ENCODE measurements at regions not wholly inside any gene's neighbourhood (a gene's known extent, or its start where the extent isn't known, plus 50 kb on each side); places are given as distances from the start of the nearest gene placed in this dataset.
"Not testable (repeated sequence)": the region's sequence is repeated elsewhere in the genome, so short reads cannot be mapped to it uniquely, and the experiment has no call there.

DNA sequence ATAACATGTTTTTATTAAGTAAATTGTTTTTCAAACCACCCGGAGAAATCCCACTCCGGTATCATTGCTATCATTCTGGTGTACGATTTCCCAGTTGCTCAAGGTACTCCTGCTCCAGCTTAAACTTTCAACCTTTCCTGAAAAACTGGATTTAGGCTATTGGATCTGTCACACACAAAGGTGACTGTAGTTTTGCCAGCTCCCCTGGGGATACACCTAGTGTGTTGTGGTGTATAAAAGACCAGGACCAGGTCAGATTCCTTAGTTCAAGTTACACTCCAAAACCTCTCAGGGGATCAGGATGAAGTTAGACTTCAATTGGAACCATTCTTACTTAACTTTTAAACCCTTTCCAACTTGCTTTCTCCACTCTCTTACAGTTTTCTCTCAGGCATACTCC is 303.9 kb downstream of the NOVA1 start:
- FAIRE-seq, result no peak

DNA sequence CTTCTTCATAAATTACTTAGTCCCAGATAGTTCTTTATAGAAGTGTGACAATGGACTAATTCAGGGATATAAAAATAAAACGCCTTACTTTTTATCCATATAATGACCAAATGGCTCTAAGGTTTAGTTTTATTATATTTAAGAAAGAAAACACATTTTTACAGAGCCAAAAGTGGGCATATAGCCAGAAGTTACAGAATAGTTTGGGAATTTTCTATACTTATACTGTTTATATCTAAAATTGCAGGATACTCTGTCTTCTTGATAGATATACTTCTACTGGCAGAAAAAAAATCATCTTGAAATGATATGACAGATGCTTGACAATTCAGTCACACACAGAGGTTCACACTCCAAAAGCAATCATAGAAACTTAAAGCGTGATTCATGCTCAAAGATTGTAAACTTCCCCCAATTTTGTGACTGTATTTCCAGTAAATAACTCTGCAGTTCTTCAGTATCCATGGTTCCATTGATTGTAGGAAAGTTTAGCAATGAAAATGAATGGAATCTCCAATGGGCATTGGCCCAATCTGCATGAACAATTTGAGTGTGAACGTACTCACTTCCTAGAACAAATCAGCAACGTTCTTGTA is 307.8 kb downstream of the NOVA1 start:
- no peak for FAIRE-seq

DNA sequence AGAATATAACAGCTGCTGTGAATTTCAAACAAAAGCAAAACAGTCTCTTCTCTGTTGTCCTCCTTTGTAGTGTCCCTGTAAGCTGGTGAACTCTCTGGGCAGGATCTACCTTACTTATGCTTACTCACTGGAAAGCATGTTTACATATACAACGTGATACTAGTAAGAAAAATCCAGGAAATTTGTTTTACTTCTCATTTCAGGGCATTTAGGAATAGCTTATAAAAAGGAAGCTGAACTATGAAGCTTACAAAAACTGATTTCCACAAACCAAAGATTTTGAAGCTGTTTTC is 311.0 kb downstream of the NOVA1 start:
- no peak for FAIRE-seq

DNA sequence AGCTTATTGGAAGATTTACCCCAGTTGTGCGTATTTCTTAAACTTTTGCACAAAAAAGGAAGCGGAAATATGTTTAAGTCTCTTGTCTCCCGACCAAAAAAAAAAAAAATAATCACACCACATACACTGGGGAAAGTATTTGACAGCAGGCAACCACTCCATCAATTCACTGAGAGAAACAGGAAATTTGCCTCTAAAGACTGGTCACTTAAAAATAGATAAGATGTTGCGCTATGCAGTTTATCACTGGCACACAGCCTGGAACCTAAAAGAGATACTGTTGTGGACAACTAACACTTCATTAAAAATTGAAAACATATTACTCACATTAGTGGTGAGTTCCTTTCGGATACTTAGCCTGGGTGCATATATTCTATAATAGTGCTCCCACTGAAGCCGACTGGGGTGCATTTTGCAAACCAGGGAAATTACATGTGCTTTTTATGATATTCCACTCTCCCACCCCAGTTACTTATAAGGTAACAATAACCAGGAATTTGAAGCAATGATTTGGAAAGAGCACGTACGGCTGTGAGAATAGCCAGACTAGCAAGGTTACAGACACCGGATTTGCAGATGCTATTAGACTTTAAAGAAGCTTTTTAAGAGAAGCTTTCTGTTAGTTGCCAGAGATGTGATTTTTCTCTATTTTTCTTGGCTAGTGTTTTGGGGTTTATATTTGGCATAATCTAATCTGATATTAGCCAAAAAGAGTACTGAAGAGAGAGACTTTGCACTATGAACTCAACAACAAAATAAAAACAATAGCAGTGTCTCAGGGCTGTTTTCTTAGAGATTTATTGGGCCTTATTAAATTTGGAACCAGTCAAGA is 311.5 kb downstream of the NOVA1 start:
- FAIRE-seq, result peak; percentile 83

DNA sequence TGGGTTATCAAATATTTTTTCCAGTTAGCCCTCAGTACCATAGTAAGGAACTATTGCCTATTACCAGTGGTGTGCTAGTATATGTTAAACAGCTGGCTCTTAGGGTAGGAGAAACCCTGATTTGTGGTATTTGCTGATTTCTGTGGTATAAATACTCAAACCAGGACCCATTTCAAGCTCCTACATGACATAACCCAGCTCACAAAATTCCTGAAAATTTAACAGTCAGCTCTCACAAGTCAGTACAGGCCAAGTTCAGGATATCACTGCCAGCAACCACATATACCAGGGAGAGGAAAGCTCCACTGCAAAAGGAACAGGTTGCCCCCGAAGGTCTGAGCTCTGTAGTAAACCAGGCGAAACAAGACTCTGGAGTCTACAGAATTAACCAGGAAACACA is 315.3 kb downstream of the NOVA1 start:
- no peak for FAIRE-seq

DNA sequence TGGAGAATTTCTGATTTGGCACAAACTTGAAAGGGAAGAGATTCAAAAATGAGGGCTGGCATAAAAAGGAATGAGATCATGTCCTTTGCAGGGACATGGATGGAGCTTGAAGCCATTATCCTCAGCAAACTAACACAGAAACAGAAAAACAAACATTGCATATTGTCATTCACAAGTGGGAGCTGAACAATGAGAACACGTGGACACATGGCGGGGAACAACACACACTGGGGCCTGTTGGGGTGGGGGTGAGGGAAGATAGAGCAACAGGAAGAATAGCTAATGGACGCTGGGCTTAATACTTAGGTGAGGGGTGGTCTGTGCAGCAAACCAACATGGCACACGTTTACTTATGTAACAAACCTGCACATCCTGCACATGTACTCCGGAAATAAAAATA is 315.8 kb downstream of the NOVA1 start:
- FAIRE-seq, result not testable (repeated sequence)

DNA sequence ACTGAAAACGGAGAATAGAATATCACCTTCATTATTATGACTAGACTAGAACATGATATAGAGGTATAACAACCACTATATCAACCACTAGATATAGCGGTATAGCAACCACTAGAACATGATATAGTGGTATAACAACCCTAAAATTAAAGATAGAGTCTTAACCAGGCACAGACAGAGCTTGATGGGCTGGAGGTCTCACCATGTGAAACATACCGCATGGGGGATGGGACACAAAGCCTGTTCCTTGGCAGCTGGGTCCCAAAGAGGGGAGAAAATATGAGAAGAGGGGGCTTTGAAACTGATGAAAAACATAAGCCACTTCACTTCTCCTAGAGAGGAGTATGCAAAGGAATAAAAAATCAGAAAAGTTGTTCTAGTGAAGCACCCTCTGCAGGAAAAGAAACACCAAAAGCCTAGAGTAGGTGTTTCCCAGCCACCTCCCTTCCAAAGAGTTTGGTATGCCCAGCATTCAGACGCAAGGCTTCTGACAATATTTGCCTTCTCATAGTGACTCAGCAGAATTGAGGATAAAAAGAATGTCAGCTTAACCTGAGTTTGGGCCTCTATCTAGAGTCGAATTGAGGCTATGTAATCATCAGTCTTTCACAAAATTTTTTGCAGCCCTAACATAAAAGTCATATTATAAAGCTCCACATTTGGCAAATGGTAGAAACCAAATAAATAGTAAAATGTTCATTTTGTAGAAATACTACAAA is 316.4 kb downstream of the NOVA1 start:
- no peak for FAIRE-seq

DNA sequence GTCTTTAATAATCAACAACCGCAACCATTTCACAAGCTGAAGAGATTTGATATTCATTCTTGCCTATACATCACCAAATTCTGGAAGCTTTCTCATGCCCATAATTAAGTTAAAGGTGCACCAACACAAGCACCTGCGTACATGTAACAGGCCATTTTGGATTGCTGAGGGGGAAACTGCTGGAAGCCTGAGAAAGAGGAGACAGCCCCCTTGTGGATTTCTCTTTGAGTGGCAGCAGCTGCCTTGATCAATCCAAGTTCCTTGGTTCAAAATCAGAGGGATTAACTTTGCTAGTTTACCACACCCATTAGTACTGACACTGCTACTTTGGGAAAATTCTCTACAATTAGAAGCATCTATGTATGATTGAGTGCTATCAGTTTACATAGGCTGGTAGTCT is 321.1 kb downstream of the NOVA1 start:
- no peak for FAIRE-seq

DNA sequence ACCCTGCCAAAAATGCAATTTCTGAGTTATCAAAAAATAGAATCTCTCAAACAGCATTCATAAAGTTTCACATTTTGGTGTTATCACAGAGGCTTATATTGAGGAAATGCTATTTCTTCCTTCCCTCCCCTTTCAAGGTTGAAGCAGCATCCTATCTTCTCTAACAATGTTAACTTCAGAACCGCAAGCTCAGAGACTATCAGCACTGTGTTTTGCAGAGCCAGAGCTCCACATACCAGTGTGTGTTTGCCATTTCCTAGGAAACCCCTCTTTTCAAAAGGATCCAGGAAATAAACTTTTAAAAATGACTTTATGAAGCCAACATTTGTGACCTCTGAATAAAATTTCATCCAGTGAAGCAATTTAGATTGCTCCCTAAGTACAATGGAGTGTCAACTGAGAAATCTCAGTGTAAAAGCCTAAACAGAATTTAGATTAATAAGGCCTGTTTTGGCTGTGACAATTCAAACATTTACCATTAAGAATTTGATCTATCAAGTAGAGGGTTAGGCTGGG is 332.6 kb downstream of the NOVA1 start:
- FAIRE-seq, result no peak

DNA sequence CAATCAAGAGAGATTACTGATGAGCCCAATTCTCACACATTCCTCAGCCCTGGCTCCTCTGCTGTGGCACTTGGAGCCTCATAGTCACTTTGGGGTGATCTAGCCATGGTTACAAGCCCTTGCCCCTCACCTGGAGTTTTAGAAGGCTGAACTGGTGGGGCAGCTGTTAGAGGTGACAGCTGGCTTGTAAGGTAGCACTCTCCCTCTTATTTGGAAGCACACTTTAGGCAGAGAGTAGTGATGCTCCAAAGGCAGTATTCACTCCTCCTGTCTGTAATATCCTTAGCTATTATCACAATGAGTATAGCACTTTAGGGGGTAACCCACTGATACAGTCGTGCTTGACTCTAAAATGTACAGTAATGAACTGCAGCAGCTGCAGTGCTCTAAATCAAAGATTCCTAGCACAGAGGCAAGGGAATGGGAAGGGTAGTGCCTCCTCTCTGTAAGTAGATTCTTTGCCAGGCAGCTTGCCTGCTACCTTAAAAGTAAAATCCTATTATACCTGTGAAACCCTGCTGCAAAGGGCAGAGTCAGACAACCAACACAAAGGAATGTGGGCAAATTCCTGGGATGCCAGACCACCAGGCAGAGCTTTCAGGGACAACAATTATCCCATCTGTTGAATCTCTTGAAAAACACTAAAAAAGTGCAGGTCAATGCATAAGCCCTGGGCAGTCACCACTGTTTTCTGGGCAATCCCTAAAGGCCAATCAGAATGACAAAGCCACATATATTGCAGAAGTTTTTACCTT is 336.3 kb downstream of the NOVA1 start:
- no peak for FAIRE-seq

DNA sequence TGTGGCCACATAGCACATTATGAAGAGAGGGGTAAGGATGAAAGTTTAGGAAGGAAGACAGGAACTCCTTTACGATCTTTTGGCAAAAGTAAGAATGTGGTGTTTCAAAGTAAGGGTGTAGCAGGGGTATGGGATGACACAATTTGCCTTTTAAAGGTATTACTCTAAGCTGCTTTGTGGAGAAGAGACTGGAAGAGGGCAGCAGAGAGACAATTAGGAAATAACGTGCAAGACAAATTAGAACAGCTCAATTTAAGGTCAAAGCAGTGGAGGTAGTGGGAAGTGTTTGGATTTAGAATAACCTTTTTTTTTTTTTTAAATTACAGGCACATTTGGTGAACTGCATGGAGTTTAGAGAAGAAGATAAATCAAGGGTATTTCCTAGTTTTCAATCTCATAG is 342.6 kb downstream of the NOVA1 start:
- FAIRE-seq, result no peak

DNA sequence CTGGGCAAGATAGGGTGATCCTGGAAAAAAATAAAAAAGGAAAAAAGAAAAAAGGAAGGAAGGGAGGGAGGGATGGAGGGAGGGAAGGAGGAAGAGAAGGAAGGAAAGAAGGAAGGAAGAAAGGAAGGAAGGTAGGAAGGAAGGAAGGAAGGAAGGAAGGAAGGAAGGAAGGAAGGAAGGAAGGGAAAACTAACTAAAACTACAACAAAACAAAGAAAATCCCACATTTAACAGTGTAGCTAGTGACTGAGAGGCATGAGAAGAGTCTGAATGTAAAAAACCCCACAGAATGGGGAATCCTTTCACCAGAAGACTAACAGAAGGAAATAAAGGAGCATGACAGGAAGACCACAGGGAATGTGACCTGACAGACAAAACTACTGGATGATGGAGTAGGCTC is 345.7 kb downstream of the NOVA1 start:
- no peak for FAIRE-seq

DNA sequence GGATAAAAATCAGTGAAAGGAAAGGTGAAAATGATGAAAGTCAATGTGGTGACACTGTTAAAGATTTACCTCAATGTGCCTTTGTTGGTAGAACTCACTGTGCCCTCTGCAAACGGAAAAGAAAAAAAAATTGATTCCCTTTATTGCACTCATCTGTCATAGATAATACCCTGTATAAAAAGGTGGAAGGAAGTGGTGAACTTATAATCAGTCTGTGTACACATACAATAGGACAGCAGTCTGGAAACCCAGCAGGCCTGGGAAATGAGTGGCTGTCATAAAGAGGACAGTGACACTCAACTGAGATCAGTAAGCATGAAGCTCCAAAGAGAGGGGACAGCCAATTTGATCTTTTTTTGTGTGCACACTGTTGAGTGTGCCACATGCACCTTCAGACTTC is 364.7 kb downstream of the NOVA1 start:
- no peak for FAIRE-seq

DNA sequence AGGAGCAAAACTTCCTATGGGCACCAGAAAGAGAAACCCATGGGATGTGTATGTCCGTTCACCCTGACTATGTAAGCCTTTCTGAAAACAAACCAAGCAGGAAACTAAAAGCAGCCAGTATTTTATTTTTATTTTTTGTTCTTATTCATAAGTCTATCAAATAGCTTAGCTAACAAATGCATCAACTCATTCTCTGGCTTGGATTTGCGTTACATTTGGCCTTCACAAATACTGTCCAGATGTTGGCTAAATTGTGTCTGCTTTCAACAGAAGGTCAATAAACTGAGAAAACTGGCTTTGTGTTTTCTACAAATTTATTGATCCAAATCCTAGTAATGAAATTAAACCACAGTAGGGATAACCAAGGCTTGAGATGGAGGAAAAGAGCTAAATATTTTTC is 379.0 kb downstream of the NOVA1 start:
- FAIRE-seq, result no peak

DNA sequence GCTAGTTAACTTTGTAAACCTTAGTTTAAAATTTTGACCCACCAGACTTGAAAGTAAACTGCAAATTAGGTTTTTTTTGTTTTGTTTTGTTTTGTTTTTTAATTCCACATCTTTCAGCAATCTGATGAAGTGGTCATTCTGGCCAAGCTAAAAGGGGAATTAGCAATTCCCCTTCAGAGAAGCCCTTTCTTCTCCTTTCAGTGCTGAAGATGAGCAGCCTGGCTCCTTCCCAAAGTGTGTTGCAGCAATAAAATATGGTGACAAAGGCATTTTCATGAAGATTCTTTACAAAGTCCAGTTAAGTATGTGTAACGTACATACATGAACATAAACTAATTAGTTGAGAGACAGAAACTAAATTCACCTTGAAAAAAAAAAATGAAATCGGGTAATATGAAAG is 380.1 kb downstream of the NOVA1 start:
- FAIRE-seq, result no peak

DNA sequence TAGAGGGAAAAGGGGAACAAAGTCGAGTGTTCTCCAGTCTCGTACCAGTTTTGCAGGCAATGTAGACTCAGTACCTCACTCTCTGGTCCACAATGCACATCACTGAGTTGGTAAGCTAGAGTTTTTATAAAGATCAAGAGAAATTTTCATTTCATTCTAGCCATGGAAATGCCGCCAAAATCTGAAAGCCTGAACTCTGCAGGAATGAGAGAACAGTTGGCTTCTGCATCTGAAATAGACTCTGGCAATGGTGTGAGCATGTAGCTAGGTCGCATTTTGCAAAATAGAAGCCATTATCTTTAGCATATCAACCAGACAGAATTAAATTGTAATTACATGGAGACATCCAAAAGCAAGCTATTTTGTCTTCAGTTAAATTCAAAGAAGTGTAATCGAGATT is 381.0 kb downstream of the NOVA1 start:
- no peak for FAIRE-seq

DNA sequence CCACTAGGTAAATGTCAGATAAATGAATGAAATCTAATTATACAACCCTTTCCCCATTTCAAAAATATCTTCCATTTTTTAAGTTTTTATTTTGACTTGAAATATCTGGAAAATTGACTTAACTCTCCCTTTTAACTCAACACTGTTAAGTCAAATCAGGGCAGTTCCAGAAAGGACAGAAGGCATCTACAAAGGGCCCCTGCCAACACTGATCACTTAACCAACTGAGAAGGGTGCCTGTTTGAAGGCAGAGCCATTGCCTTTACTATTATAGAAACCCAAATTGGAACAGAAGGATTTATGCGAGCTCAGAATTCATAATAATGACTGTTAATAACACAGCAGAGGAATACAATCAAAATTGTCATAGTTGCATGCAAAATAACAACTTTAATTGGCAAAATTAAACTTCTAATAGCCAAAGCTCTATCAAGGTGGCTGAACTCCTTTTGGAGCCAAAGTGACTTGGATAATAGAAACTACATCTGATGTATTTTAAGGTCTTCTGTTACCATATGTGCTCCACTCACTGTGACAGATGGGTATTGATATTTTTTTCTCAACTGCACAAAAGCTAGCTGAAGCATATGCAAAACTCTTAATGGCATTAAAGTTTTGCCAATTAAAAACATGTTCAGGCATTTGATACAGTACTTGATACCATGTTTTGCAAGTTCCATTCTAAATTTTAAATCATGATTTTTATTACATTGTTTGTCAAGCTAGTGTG is 383.8 kb downstream of the NOVA1 start:
- no peak for FAIRE-seq

DNA sequence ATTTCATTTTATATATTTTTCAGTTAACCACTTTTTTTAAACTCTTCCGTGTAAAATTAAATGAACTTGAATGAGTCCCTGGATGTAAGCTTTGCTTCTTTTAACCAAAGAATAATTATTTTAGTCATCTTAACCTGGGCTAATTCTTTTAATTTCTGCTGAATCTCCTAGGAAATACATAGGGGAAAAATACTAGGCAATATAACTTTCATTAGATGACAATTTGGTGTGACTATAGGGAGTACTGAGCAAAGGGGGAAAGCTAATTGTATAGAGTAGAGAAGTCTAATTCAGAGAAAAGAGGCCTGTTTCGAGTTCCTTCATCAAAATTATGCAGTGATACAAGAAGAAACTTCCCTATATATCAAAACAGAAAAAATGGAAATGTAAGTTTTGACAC is 388.1 kb downstream of the NOVA1 start:
- no peak for FAIRE-seq

DNA sequence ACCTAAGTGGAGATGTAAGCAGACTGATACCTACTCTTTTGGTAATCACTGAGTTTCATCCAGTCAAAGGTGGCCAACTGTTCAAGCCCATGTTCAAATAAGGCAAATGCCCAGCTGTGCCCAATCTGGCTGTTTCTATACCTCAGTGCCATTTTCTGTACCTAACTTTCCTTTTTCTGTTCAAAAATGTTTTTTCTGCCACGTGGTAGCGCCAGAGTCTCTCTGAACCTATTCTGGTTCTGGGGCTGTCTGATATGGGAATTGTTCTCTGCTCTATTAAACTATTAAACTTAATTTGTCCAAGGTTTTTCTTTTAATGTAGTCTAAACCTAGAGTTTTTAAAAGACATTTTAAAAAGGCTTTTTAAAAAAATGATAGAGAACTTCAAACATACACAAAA is 391.2 kb downstream of the NOVA1 start:
- no peak for FAIRE-seq

DNA sequence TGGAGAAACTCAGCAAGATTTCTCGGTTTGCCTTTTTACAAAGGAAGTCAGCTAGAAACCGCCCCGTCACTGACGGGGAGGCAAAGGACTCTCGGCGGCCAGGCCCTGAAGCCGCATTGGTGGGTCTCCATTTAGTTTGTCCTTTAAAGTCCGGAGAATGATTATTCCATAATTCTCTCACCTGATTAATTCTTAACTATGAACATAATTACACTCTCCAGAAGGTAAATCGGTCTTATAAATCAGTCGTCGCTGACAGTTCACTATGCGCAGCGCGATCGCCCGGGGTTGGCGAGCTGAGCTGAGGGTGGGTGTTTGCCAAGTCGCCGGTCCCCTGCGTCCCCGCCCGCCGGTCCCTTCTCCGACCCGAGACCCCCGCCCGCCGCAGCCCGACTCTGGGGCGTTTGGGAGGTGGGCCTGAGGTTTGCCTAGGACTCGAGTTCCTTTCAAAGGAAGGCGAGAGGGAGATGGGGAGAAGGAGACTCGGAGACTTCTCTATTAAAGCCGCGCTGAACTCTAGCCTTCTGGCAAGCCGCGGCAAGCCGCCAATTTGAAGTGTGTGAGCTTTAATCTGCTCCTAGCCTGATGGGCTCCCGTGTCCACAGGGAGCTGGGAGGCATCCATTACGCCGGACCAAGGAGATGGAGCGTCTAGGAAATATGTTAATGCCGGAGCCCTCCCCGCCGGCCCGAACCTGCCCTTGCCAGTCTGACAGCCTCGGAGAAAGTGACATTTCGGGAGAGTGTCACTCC is 392.9 kb downstream of the NOVA1 start:
- FAIRE-seq, result no peak

DNA sequence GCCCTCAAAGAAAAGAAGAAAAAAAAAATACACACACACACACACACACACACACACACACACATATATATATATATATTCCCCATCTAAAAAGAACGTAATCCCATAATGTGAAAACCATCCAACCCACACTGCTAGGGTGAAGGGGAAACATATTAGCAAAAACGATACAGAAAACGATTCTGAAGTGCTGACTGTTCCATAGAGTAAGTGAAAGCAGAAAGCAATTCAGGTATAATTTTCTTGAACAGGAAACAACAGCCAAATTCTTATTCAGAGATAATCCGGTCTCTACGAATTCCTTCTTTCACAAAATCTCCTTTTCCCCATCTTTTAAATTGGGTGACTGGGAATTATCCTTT is 393.5 kb downstream of the NOVA1 start:
- FAIRE-seq, result no peak

DNA sequence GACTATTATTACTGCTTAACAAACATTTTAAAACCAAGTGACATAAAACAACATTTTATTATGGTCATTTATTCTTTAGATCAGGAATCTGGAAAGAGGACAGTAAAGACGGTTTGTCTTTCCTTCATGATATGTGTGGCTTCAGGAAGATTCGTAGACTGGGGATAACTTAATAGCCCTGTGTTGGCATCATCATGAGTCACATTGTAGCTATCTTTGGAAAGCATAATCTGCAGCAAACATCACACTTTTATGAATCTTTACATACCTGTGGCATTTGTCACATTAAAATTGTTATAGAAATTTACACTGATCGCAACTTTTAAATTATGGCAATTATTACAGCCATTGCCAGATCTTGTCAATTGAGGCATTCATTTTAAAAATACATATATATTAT is 397.1 kb downstream of the NOVA1 start:
- no peak for FAIRE-seq
